Vagina (tissue), 2 donors: ENCODE measurements at regions not wholly inside any gene's neighbourhood (a gene's known extent, or its start where the extent isn't known, plus 50 kb on each side); places are given as distances from the start of the nearest gene placed in this dataset.

ENCODE experiments used
- DNase-seq, 2 donors: peaks; one replicate each; pipeline ENCODE4 v3.0.0-alpha.2; 2017; ENCODE audit errors: extremely low spot score in 2 of 2
- H3K27ac ChIP-seq: fragments of 200-600 bp; sonication (generic); one replicate; pipeline ENCODE4 v1.5.1; 2019
- H3K27me3 ChIP-seq: fragments of 200-600 bp; sonication (generic); one replicate; pipeline ENCODE4 v1.5.1; 2019
- H3K36me3 ChIP-seq, 2 donors: fragments of 200-600 bp; sonication (generic); one replicate each; pipeline ENCODE4 v1.5.1; 2017 to 2019
- H3K4me1 ChIP-seq: fragments of 200-600 bp; sonication (generic); one replicate; pipeline ENCODE4 v1.5.1; 2019
- H3K4me3 ChIP-seq, 2 donors: fragments of 200-600 bp; sonication (generic); 1 replicate in 1 of 2; 2 replicates in 1 of 2; pipeline ENCODE4 v1.5.1; 2016 to 2019
- H3K9me3 ChIP-seq: fragments of 200-600 bp; sonication (generic); one replicate; pipeline ENCODE4 v1.5.1; 2019
- POLR2A ChIP-seq, 2 donors: fragments of 450-650 bp; IDR thresholded peaks; one replicate each; pipeline ENCODE4 v1.6.1; 2017; ENCODE audit warnings: antibody characterized with exemption in 2 of 2, mild to moderate bottlenecking in 2 of 2, moderate library complexity in 2 of 2
- POLR2AphosphoS5 ChIP-seq, 2 donors: sonication (generic); formaldehyde crosslinking; IDR thresholded peaks; one replicate each; pipeline ENCODE4 v1.9.0; 2017; ENCODE audit warnings: antibody characterized with exemption in 2 of 2, mild to moderate bottlenecking in 2 of 2, low read depth in 1 of 2; ENCODE audit not compliant: insufficient read depth in 1 of 2
- intact Hi-C: fragments of 100-400 bp; cut with DNase I; formaldehyde crosslinking; loops from one replicate; pipeline ENCODE4 v1.15.1; 2023
- TF ChIP-seq, protein P1 (sequence below), 3 experiments: fragments of 450-650 bp in 2 of 3; fragments of 200-600 bp in 1 of 3; sonication (generic) in 1 of 3; IDR thresholded peaks; one replicate each; pipeline ENCODE4 v1.5.1; 2017 to 2019; ENCODE audit warnings: antibody characterized with exemption in 3 of 3, mild to moderate bottlenecking in 2 of 3, moderate library complexity in 2 of 3

DNA sequence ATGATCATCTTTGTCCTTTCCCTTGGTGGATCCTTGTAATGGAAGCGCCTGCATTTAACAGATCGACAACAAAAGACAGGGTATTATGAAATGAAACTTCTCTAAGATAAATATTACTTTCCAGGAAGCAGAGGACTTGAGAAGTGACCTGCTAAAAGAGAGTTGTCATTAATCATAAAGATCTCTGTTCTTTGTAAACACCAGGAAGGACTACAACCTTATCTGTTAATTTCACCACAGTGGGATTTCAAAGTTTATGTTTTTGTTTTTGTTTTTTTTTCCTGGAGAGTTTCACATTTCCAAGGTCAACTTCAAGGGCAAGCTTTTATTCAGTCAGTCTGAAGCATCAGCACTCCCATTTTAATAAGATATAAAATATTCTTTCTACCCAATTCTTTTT is 170.9 kb downstream of the RCHY1 start:
- Histone ChIP-seq H3K36me3 (no peaks in the 10 kb centered on the region), H3K4me3 (no peak overlapping the region), H3K9me3 (no peaks in the 10 kb centered on the region), H3K27ac (no peak overlapping the region), H3K4me1 (no peaks in the 10 kb centered on the region), H3K27me3 (no peaks in the 10 kb centered on the region)
- TF ChIP-seq POLR2A (IDR thresholded peaks at IDR 0.05) (no peak), POLR2AphosphoS5 (IDR thresholded peaks at IDR 0.05; ENCODE audit: insufficient read depth in 1 of 2, low read depth in 1 of 2) (no peak)
- TF ChIP-seq, protein P1, sequence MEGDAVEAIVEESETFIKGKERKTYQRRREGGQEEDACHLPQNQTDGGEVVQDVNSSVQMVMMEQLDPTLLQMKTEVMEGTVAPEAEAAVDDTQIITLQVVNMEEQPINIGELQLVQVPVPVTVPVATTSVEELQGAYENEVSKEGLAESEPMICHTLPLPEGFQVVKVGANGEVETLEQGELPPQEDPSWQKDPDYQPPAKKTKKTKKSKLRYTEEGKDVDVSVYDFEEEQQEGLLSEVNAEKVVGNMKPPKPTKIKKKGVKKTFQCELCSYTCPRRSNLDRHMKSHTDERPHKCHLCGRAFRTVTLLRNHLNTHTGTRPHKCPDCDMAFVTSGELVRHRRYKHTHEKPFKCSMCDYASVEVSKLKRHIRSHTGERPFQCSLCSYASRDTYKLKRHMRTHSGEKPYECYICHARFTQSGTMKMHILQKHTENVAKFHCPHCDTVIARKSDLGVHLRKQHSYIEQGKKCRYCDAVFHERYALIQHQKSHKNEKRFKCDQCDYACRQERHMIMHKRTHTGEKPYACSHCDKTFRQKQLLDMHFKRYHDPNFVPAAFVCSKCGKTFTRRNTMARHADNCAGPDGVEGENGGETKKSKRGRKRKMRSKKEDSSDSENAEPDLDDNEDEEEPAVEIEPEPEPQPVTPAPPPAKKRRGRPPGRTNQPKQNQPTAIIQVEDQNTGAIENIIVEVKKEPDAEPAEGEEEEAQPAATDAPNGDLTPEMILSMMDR (IDR thresholded peaks at IDR 0.05) = no peak
- intact Hi-C loops = no loop called here
- DNase-seq = no peak

DNA sequence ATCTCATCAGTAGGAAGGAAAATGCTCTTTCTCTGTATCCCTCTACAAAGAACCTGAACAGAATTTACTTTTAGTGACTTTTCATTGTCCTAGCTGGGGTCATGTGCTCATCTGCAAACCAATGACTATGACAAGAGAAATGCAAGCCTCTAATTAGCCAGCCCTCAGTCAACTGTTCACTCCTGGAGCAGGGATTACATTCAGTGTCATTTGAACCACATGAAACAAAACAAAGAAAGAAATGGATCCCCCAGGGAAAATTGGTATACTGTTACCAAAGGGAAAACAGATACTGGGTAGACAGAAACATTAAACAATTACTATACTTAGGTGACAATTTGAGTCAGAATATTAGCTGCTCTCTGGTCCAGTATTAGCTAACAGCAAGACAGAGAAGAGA is 173.6 kb downstream of the RCHY1 start:
- Histone ChIP-seq H3K27me3 (no peaks in the 10 kb centered on the region), H3K4me1 (no peaks in the 10 kb centered on the region), H3K27ac (no peak overlapping the region), H3K4me3 (no peak overlapping the region), H3K9me3 (no peaks in the 10 kb centered on the region), H3K36me3 (no peaks in the 10 kb centered on the region)
- TF ChIP-seq, protein P1 (IDR thresholded peaks at IDR 0.05) = no peak
- TF ChIP-seq POLR2A (IDR thresholded peaks at IDR 0.05) (no peak), POLR2AphosphoS5 (IDR thresholded peaks at IDR 0.05; ENCODE audit: insufficient read depth in 1 of 2, low read depth in 1 of 2) (no peak)
- intact Hi-C loops = no loop called here
- DNase-seq = no peak

DNA sequence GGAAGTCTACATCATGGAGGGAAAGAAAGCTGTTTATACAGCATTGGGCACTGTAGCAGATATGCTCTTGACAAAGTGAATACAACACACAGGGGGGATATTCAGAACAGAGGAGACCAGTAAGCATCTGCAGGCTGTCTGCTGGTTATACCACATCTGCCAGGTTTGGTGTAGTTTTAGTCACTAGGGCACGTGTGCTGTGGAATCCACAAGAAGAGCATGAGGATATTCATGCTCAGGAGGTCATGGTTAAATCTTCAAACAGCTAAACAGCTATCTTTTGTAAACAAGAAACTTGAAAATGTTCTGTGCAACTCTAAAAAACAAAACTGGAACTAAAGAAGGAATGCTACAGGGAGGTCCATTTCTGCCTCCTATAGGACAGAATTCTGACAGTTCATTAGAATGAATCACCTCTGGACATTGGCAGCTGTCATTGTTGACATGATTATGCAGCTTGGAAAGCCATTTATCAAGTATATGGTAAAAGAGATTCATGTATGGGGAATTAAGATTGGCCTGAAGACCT is 175.8 kb downstream of the RCHY1 start:
- Histone ChIP-seq H3K27ac (no peak overlapping the region), H3K4me1 (no peaks in the 10 kb centered on the region), H3K4me3 (no peak overlapping the region), H3K27me3 (no peaks in the 10 kb centered on the region), H3K36me3 (no peaks in the 10 kb centered on the region), H3K9me3 (no peaks in the 10 kb centered on the region)
- no peak for TF ChIP-seq POLR2A (IDR thresholded peaks at IDR 0.05)
- no peak for TF ChIP-seq POLR2AphosphoS5 (IDR thresholded peaks at IDR 0.05; ENCODE audit: insufficient read depth in 1 of 2, low read depth in 1 of 2)
- TF ChIP-seq, protein P1 (IDR thresholded peaks at IDR 0.05) = no peak
- no peak for DNase-seq
- intact Hi-C loops = no loop called here

DNA sequence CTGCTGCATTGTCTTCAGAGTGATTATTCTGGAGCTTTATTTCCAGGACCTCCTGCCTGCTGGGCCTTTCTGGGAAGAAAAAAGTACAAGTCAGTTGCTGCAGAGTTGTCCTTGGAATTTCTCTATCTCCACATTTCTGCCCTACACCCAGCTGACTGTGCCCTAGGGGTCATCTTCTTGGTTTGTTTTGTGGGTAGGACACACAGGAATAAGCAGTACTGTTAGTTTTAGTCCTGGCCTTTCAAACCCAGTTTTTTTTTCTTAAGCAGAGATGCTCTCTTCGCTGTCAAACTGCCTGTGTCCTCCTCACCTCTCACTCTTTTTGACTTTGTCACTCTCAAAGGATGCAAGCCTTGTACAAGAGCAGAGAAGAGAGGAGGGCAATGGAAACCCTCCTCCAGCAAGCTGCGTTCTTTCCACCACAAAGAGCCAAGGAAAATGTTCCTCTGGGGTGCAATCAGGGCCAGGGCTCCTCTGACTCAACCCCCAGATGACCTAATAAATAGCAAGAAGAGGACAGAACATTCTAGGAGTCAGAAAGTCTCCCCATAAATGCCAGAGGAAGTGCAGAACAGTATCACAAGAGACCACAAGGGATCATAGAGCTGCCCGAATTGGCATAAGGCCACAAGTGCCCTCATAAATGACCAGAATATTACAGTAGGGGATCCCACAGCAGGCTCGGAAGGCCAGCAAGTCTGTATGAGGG is 186.2 kb downstream of the RCHY1 start:
- Histone ChIP-seq H3K36me3 (no peaks in the 10 kb centered on the region), H3K27ac (peak overlapping the region; percentile 46), H3K4me1 (no peaks in the 10 kb centered on the region), H3K27me3 (no peaks in the 10 kb centered on the region), H3K9me3 (no peaks in the 10 kb centered on the region), H3K4me3 (no peak overlapping the region)
- no peak for TF ChIP-seq POLR2A (IDR thresholded peaks at IDR 0.05)
- TF ChIP-seq POLR2AphosphoS5 (IDR thresholded peaks at IDR 0.05; ENCODE audit: insufficient read depth in 1 of 2, low read depth in 1 of 2) = peak in 1 of 2 donors; percentile 31
- TF ChIP-seq, protein P1 (IDR thresholded peaks at IDR 0.05) = peak in 1 of 3 experiments; percentile 17
- intact Hi-C loops = loop anchor here (10.0 kb wide), 1 partner anchor 393 kb away; the partner anchor contains the start of gene PARM1
- no peak for DNase-seq
